Left ventricle myocardium inferior (tissue), 1 donor: ENCODE measurements at regions not wholly inside any gene's neighbourhood (a gene's known extent, or its start where the extent isn't known, plus 50 kb on each side); places are given as distances from the start of the nearest gene placed in this dataset.

Experiments used
- DNase-seq: peaks from one replicate; pipeline ENCODE4 v3.0.0-alpha.2; 2020
- H3K27ac ChIP-seq: fragments of 200-600 bp; replicated peaks from 2 replicates; pipeline ENCODE4 v1.8.0; 2021
- H3K27me3 ChIP-seq: fragments of 200-600 bp; 2 replicates; pipeline ENCODE4 v1.8.0; 2021; ENCODE audit warnings: low read depth
- H3K36me3 ChIP-seq: fragments of 200-600 bp; 2 replicates; pipeline ENCODE4 v1.8.0; 2021
- H3K4me1 ChIP-seq: fragments of 200-600 bp; 2 replicates; pipeline ENCODE4 v1.8.0; 2021
- H3K4me3 ChIP-seq: fragments of 200-600 bp; 2 replicates; pipeline ENCODE4 v1.8.0; 2021; ENCODE audit warnings: mild to moderate bottlenecking, moderate library complexity
- H3K9me3 ChIP-seq: fragments of 200-600 bp; replicated peaks from 2 replicates; pipeline ENCODE4 v1.8.0; 2021
- intact Hi-C: fragments of 100-400 bp; cut with micrococcal nuclease; formaldehyde crosslinking; loops from one replicate; pipeline ENCODE4 v1.11.0; 2022
- TF ChIP-seq, protein P1 (sequence below): fragments of 200-600 bp; IDR thresholded peaks from 2 replicates; pipeline ENCODE4 v1.8.0; 2021; ENCODE audit warnings: antibody characterized with exemption, mild to moderate bottlenecking, borderline replicate concordance
- donor health status: DM: no; HTN: yes; CAD: no; lungs with severe emphysema.

DNA sequence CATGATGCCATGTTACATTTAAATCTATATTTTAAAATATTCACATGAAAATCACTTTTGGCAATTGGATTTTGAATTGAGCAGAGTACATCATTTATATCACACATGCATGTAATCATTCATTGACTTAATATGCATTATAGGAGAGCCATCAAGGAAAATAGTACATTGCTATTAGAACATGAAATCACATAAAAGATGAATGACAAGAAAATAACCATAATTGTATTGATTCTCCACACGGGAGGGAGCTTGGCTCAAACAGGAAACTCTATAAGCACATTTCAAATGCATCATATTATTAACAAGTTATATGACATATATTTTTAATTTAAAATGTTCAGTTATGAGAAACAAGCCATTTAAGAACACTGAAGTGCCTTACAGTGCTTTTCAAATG lies 208.6 kb upstream of the PRR20A start:
- no peak for DNase-seq
- H3K27ac ChIP-seq, result no peak overlapping the region
- peaks cover 8% of the 10 kb centered on the region for H3K9me3 ChIP-seq
- no peaks in the 10 kb centered on the region for H3K27me3 ChIP-seq
- intact Hi-C loops, result no loop called here
- no peaks in the 10 kb centered on the region for H3K4me1 ChIP-seq
- H3K36me3 ChIP-seq, result no peaks in the 10 kb centered on the region
- H3K4me3 ChIP-seq, result no peak overlapping the region
- TF ChIP-seq, protein P1, sequence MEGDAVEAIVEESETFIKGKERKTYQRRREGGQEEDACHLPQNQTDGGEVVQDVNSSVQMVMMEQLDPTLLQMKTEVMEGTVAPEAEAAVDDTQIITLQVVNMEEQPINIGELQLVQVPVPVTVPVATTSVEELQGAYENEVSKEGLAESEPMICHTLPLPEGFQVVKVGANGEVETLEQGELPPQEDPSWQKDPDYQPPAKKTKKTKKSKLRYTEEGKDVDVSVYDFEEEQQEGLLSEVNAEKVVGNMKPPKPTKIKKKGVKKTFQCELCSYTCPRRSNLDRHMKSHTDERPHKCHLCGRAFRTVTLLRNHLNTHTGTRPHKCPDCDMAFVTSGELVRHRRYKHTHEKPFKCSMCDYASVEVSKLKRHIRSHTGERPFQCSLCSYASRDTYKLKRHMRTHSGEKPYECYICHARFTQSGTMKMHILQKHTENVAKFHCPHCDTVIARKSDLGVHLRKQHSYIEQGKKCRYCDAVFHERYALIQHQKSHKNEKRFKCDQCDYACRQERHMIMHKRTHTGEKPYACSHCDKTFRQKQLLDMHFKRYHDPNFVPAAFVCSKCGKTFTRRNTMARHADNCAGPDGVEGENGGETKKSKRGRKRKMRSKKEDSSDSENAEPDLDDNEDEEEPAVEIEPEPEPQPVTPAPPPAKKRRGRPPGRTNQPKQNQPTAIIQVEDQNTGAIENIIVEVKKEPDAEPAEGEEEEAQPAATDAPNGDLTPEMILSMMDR, result no peak

DNA sequence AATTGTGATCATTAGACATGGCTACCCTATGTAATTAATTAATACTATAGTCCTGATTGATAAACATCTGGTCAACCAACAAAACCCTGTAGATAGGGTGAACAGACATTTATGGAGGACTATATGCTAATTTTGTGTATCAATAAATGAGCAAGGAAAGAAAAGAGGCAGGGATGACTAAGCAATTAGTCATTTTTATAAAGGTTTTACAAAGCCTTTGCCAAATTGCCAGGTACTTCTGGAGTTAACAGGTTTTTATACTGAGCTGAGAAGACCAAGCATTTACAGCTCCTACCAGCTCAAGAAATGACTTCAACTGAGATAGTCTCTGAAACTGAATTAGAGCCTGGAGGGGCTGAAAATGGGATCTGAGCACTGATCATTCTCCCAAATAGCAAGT lies 186.8 kb upstream of the PRR20A start:
- H3K4me3 ChIP-seq, result no peak overlapping the region
- no peak overlapping the region for H3K27ac ChIP-seq
- TF ChIP-seq, protein P1, result no peak
- H3K27me3 ChIP-seq, result no peaks in the 10 kb centered on the region
- no peaks in the 10 kb centered on the region for H3K9me3 ChIP-seq
- DNase-seq, result no peak
- intact Hi-C loops, result no loop called here
- no peaks in the 10 kb centered on the region for H3K36me3 ChIP-seq
- no peaks in the 10 kb centered on the region for H3K4me1 ChIP-seq

DNA sequence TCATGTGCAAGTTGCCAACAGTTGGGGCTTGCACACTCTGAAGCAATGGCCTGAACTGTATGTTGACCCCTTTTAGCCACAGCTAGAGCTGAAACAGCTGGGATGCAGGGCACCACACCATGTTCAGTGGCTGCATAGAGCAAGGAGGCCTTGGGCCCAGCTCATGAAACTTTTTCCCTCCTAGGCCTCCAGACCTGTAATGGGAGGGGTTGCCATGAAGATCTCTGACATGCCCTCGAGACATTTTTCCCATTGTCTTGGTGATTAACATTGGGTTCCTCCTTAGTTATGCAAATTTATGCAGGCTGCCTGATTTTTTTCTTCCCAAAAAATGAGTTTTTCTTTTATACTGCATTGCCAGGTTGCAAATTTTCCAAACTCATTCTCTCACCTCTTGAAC lies 165.1 kb upstream of the PRR20A start:
- Histone ChIP-seq H3K27me3 (no peaks in the 10 kb centered on the region), H3K36me3 (no peaks in the 10 kb centered on the region), H3K27ac (no peak overlapping the region), H3K4me3 (no peak overlapping the region), H3K9me3 (no peaks in the 10 kb centered on the region), H3K4me1 (no peaks in the 10 kb centered on the region)
- no peak for DNase-seq
- intact Hi-C loops, result no loop called here
- TF ChIP-seq, protein P1, result no peak

DNA sequence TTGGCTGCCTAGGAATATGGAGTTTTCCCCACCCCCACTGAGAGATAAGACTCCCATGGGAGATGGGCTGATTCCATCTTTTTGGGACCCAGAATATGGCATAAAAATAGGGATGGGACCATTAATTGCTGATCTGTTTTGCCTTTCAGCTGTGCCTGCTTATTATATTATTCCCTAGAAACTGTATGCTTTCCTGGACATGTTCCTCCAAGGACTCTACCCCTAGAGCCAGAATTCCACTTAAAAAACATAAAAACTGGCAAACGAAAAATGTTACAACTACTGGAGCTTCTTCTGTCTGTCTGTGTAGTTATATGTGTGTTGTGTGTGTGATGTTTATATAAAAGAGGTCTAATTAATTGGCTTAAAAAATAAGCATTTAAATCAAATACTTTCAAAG lies 159.9 kb upstream of the PRR20A start:
- H3K27me3 ChIP-seq, result no peaks in the 10 kb centered on the region
- TF ChIP-seq, protein P1, result no peak
- H3K9me3 ChIP-seq, result peaks cover 8% of the 10 kb centered on the region
- no peak overlapping the region for H3K4me3 ChIP-seq
- H3K27ac ChIP-seq, result no peak overlapping the region
- no peaks in the 10 kb centered on the region for H3K4me1 ChIP-seq
- no peak for DNase-seq
- H3K36me3 ChIP-seq, result no peaks in the 10 kb centered on the region
- intact Hi-C loops, result no loop called here

DNA sequence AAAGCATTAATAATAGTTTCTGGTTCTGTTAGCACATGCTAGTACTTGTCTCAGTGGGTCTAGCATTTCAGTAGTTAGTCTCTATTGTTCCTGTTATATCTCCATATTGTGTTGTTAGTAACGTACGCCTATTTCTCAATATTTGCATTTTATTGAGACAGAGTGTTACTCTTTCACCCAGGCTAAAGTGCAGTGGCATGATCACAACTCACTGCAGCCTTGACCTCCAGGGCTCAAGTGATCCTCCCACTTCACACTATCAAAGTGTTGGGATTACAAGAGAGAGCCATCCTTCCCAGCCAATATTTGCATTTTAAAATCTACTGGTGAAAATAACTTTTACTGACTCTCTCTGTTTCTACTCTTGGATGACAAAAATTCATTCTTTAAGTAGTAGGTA lies 154.6 kb upstream of the PRR20A start:
- DNase-seq, result no peak
- TF ChIP-seq, protein P1, result no peak
- Histone ChIP-seq H3K9me3 (peaks cover 8% of the 10 kb centered on the region), H3K27me3 (no peaks in the 10 kb centered on the region), H3K4me3 (no peak overlapping the region), H3K4me1 (no peaks in the 10 kb centered on the region), H3K27ac (no peak overlapping the region), H3K36me3 (no peaks in the 10 kb centered on the region)
- intact Hi-C loops, result no loop called here

DNA sequence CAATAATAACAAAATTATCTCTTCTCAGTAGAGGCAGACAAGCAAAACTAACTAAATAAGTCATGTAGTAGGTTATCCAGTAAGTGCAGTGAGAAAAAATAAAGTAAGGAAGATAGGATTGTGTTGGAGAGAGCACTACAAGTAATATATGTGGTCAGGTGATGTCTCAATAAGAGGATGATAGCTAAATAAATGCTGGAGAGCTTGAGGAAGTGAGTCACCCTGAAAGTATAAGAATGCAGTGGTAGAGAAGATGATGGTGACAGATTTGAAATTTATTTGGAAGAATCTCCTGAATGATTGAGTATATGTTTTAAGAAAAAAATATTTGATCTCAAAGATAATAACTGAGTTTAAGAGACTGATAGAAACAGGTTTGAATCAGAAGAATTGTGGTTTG lies 152.2 kb upstream of the PRR20A start:
- H3K4me3 ChIP-seq, result no peak overlapping the region
- H3K4me1 ChIP-seq, result no peaks in the 10 kb centered on the region

More for the DNA sequence above, 152.2 kb upstream of the PRR20A start:
- Histone ChIP-seq H3K36me3 (no peaks in the 10 kb centered on the region), H3K27me3 (no peaks in the 10 kb centered on the region), H3K9me3 (peaks cover 11% of the 10 kb centered on the region), H3K27ac (no peak overlapping the region)
- TF ChIP-seq, protein P1, result no peak
- intact Hi-C loops, result no loop called here
- DNase-seq, result no peak
